HG02884 (cell line): ENCODE measurements at regions not wholly inside any gene's neighbourhood (a gene's known extent, or its start where the extent isn't known, plus 50 kb on each side); places are given as distances from the start of the nearest gene placed in this dataset.

ENCODE experiments used
- ATAC-seq: cut with Tn5 transposase; IDR thresholded peaks from one replicate; pipeline ENCODE4 v1.9.1; 2021; ENCODE audit warnings: mild to moderate bottlenecking, moderate library complexity; ENCODE audit not compliant: unreplicated experiment

- ATAC-seq: no peak
These were observed 69.6 kb upstream of the GSE1 start for GRCh38 chr16:85543536-85543935.

- ATAC-seq: no peak
These were observed 69.1 kb upstream of the GSE1 start for GRCh38 chr16:85544016-85544415.

- no peak for ATAC-seq
These were observed 68.5 kb upstream of the GSE1 start for GRCh38 chr16:85544668-85545067.

- no peak for ATAC-seq
These were observed 67.8 kb upstream of the GSE1 start for GRCh38 chr16:85545227-85545818.

- ATAC-seq: no peak
These were observed 66.3 kb upstream of the GSE1 start for GRCh38 chr16:85546585-85547447.

- no peak for ATAC-seq
These were observed 64.7 kb upstream of the GSE1 start for GRCh38 chr16:85548375-85548774.

GRCh38 chr16:85549766-85550421, 63.2 kb upstream of the GSE1 start:
- ATAC-seq: no peak

- no peak for ATAC-seq
These were observed 62.7 kb upstream of the GSE1 start for GRCh38 chr16:85550422-85550864.

GRCh38 chr16:85550953-85551924, 61.9 kb upstream of the GSE1 start:
- no peak for ATAC-seq

- ATAC-seq: no peak
These were observed 60.1 kb upstream of the GSE1 start for GRCh38 chr16:85552980-85553435.

- ATAC-seq: peak; percentile 5
These were observed 59.5 kb upstream of the GSE1 start for GRCh38 chr16:85553436-85554113.

GRCh38 chr16:85554114-85554888, 58.8 kb upstream of the GSE1 start:
- ATAC-seq: peak; percentile 45

GRCh38 chr16:85554889-85555718, 58.0 kb upstream of the GSE1 start:
- ATAC-seq: no peak

GRCh38 chr16:85555719-85556455, 57.2 kb upstream of the GSE1 start:
- no peak for ATAC-seq

GRCh38 chr16:85556456-85557082, 56.6 kb upstream of the GSE1 start:
- ATAC-seq: no peak

- ATAC-seq: no peak
These were observed 55.8 kb upstream of the GSE1 start for GRCh38 chr16:85557083-85557970.
